Lower leg skin (tissue), 4 donors: ENCODE measurements at regions not wholly inside any gene's neighbourhood (a gene's known extent, or its start where the extent isn't known, plus 50 kb on each side); places are given as distances from the start of the nearest gene placed in this dataset.

Source experiments
- DNase-seq, 2 donors: peaks; one replicate each; pipeline ENCODE4 v3.0.0-alpha.2; 2019; ENCODE audit warnings: low spot score in 2 of 2
- H3K4me3 ChIP-seq: fragments of 200-600 bp; sonication (generic); 2 replicates; pipeline ENCODE4 v1.5.1; 2017; ENCODE audit warnings: mild to moderate bottlenecking, low read depth; ENCODE audit not compliant: poor library complexity, severe bottlenecking
- CTCF ChIP-seq, 3 donors: fragments of 450-650 bp; IDR thresholded peaks; one replicate each; pipeline ENCODE4 v1.5.1; 2016; ENCODE audit warnings: antibody characterized with exemption in 3 of 3, mild to moderate bottlenecking in 3 of 3, moderate library complexity in 2 of 3
- POLR2A ChIP-seq, 2 donors: fragments of 450-650 bp; IDR thresholded peaks; one replicate each; pipeline ENCODE4 v1.6.1; 2016 to 2017; ENCODE audit warnings: antibody characterized with exemption in 2 of 2, mild to moderate bottlenecking in 1 of 2, moderate library complexity in 1 of 2
- WGBS, 2 donors: methylation state at CpG; one replicate each; pipeline ENCODE4 v1.1.5; 2018; 5-methylcytosine and 5-hydroxymethylcytosine counted together
- intact Hi-C: fragments of 100-400 bp; cut with DNase I; formaldehyde crosslinking; loops from one replicate; pipeline ENCODE4 v1.15.0; 2023; ENCODE audit warnings: low total_unique reads

- 80 to 82% methylated on average over 4 of the region's 4 CpGs for WGBS, 2 donors
- TF ChIP-seq CTCF (IDR thresholded peaks at IDR 0.05) = no peak
- no peak for TF ChIP-seq POLR2A (IDR thresholded peaks at IDR 0.05)
- H3K4me3 ChIP-seq = no peak overlapping the region
- no peak for DNase-seq
- intact Hi-C loops = no loop called here
Measured at GRCh38 chr2:14232217-14232616, 400.3 kb upstream of the LRATD1 start.

- DNase-seq = no peak
- 62% methylated on average over 5 of the region's 5 CpGs for WGBS, 2 donors
- TF ChIP-seq CTCF (IDR thresholded peaks at IDR 0.05) (no peak), POLR2A (IDR thresholded peaks at IDR 0.05) (no peak)
- intact Hi-C loops = no loop called here
- no peak overlapping the region for H3K4me3 ChIP-seq
Measured at GRCh38 chr2:14234911-14235310, 397.6 kb upstream of the LRATD1 start.

GRCh38 chr2:14235667-14236066 is 396.9 kb upstream of the LRATD1 start:
- intact Hi-C loops = no loop called here
- 64 to 71% methylated on average over 3 of the region's 3 CpGs for WGBS, 2 donors
- no peak overlapping the region for H3K4me3 ChIP-seq
- DNase-seq = no peak
- no peak for TF ChIP-seq POLR2A (IDR thresholded peaks at IDR 0.05)
- TF ChIP-seq CTCF (IDR thresholded peaks at IDR 0.05) = no peak

GRCh38 chr2:14237902-14238301 is 394.6 kb upstream of the LRATD1 start:
- no peak for TF ChIP-seq POLR2A (IDR thresholded peaks at IDR 0.05)
- TF ChIP-seq CTCF (IDR thresholded peaks at IDR 0.05) = no peak
- no peak for DNase-seq
- intact Hi-C loops = no loop called here
- H3K4me3 ChIP-seq = no peak overlapping the region
- WGBS, 2 donors = 82 to 88% methylated on average over 1 of the region's 1 CpG

- no peak for TF ChIP-seq POLR2A (IDR thresholded peaks at IDR 0.05)
- TF ChIP-seq CTCF (IDR thresholded peaks at IDR 0.05) = no peak
- no peak for DNase-seq
- intact Hi-C loops = no loop called here
- WGBS, 2 donors = 90 to 93% methylated on average over 3 of the region's 3 CpGs
- no peak overlapping the region for H3K4me3 ChIP-seq
Measured at GRCh38 chr2:14239605-14240004, 392.9 kb upstream of the LRATD1 start.

GRCh38 chr2:14240868-14241267 is 391.6 kb upstream of the LRATD1 start:
- no peak for TF ChIP-seq CTCF (IDR thresholded peaks at IDR 0.05)
- TF ChIP-seq POLR2A (IDR thresholded peaks at IDR 0.05) = no peak
- WGBS, 2 donors = 51 to 56% methylated on average over 5 of the region's 5 CpGs
- DNase-seq = no peak
- intact Hi-C loops = no loop called here
- no peak overlapping the region for H3K4me3 ChIP-seq
